NB4 (cell line): ENCODE measurements at regions not wholly inside any gene's neighbourhood (a gene's known extent, or its start where the extent isn't known, plus 50 kb on each side); places are given as distances from the start of the nearest gene placed in this dataset.

Source experiments
- MAX ChIP-seq: IDR thresholded peaks from 2 replicates; pipeline ENCODE4 v1.6.1; 2011; ENCODE audit warnings: low read depth, low read length
- POLR2A ChIP-seq: IDR thresholded peaks from 2 replicates; pipeline ENCODE4 v1.6.1; 2011; ENCODE audit warnings: mild to moderate bottlenecking; ENCODE audit not compliant: insufficient read length; ENCODE audit errors: extremely low read depth
- TF ChIP-seq, protein P1 (sequence below): IDR thresholded peaks from one replicate; pipeline ENCODE4 v1.5.1; 2012; ENCODE audit warnings: low read depth, low read length

- TF ChIP-seq, protein P1, sequence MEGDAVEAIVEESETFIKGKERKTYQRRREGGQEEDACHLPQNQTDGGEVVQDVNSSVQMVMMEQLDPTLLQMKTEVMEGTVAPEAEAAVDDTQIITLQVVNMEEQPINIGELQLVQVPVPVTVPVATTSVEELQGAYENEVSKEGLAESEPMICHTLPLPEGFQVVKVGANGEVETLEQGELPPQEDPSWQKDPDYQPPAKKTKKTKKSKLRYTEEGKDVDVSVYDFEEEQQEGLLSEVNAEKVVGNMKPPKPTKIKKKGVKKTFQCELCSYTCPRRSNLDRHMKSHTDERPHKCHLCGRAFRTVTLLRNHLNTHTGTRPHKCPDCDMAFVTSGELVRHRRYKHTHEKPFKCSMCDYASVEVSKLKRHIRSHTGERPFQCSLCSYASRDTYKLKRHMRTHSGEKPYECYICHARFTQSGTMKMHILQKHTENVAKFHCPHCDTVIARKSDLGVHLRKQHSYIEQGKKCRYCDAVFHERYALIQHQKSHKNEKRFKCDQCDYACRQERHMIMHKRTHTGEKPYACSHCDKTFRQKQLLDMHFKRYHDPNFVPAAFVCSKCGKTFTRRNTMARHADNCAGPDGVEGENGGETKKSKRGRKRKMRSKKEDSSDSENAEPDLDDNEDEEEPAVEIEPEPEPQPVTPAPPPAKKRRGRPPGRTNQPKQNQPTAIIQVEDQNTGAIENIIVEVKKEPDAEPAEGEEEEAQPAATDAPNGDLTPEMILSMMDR, result no peak
- no peak for TF ChIP-seq MAX
- no peak for TF ChIP-seq POLR2A
Measured at GRCh38 chr1:221902961-221903360, 161.1 kb upstream of the DUSP10 start.
